LNCAP (cell line): ENCODE measurements at regions not wholly inside any gene's neighbourhood (a gene's known extent, or its start where the extent isn't known, plus 50 kb on each side); places are given as distances from the start of the nearest gene placed in this dataset.

ENCODE experiments used
- TF ChIP-seq, protein P1 (sequence below): fragments of 450-650 bp; IDR thresholded peaks from 2 replicates; pipeline ENCODE4 v1.5.1; 2017; ENCODE audit warnings: mild to moderate bottlenecking

GRCh38 chr2:8437949-8438400 lies 243.9 kb upstream of the ID2 start:
- TF ChIP-seq, protein P1, sequence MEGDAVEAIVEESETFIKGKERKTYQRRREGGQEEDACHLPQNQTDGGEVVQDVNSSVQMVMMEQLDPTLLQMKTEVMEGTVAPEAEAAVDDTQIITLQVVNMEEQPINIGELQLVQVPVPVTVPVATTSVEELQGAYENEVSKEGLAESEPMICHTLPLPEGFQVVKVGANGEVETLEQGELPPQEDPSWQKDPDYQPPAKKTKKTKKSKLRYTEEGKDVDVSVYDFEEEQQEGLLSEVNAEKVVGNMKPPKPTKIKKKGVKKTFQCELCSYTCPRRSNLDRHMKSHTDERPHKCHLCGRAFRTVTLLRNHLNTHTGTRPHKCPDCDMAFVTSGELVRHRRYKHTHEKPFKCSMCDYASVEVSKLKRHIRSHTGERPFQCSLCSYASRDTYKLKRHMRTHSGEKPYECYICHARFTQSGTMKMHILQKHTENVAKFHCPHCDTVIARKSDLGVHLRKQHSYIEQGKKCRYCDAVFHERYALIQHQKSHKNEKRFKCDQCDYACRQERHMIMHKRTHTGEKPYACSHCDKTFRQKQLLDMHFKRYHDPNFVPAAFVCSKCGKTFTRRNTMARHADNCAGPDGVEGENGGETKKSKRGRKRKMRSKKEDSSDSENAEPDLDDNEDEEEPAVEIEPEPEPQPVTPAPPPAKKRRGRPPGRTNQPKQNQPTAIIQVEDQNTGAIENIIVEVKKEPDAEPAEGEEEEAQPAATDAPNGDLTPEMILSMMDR = no peak

GRCh38 chr2:8438476-8438875 lies 243.4 kb upstream of the ID2 start:
- TF ChIP-seq, protein P1 = no peak

DNA sequence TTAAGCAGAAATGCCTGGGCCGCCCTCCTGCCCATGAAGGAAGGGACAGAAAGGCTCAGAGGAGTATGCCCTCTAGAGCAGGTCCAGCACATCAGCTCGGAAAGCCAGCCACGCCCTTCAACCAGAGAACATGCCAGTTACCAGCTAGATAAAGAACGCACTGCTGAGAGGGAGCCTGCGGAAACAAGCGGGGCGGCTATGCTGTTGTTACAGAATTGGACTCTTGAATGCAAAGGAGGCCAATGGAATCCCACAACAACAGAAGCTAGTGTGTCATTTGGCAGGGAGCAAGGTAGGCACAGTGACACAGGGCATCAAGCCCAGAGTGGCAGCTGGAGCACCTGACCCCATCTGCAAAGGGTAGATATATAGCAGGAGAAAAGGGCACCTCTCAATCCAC lies 242.9 kb upstream of the ID2 start:
- TF ChIP-seq, protein P1 = no peak

DNA sequence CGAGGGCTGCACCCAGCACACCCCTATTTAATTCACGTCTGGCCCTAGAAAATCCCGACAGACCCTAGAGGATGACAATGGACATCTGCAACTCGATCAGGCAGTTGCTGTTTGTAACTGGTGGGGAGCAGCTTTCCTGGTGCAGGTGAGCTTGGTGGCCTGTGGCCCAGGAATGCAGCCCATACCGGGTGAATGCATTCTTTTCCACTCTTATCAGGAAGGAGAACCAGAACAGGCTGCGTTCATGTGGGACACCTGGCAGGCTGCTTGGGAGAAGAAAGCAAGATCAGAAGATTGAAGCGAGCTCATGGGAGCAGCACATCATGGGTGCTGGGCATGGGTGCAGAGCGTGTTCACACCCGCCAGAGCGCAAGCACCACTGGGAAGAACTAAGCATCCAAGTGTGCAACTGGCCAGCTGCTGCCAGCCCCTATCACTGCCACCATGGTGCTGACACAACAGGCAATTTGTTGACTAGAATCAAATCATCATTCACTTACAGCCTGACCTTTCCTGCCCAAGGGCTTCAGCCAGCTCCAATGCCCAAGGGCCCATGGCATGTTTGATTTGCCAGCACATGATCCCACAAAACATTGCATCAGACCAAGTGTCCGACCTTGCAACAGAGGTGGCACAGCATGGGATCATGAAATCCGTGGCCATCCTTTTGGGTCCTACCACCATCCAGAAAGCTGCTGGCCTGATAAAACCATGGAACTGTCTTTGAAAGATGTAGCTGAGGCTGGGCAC lies 241.7 kb upstream of the ID2 start:
- TF ChIP-seq, protein P1 = no peak

DNA sequence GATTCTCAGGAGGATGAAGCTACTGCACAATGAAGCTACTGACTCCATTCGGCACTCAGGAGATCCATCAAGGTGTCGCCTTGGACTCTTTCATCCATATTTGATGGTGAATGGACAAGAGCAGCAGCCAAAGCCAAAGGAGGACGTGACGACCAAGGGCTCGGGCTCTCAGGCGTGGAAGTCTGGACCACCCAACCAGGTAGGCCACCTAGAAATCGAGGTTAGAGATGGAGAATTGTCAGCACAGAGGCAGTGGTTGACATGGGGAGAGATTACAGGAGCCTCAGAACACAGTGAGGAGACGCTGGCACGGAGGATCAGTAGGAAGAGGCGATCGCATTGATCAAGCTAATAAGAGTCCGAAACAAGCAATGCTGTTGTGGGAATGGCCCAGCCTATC lies 240.5 kb upstream of the ID2 start:
- TF ChIP-seq, protein P1 = no peak

DNA sequence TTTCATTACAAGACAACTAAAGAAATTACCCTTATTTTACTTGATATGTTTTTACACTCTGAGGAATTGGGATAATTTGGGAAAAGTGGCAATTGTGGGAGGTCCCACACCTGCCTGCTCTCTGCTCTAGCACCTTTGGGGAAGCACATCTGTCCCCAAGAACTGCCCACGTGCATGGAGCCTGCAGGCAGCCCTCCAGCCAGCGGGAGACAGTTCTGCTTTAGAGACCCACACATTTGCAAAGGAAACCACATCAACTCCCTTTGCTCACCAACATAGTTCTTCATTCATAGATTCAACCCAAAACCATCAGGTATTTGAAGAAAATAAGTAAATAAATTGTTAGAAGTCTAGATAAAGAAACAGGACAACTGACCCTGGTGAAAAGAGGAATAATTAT lies 239.9 kb upstream of the ID2 start:
- TF ChIP-seq, protein P1 = no peak

- TF ChIP-seq, protein P1 = no peak
Measured at GRCh38 chr2:8442833-8443486, 238.9 kb upstream of the ID2 start.
